KMS-11 (cell line): ENCODE measurements at regions not wholly inside any gene's neighbourhood (a gene's known extent, or its start where the extent isn't known, plus 50 kb on each side); places are given as distances from the start of the nearest gene placed in this dataset.

Experiments used
- H2AFZ ChIP-seq: fragments of 200-600 bp; sonication (generic); 2 replicates; pipeline ENCODE4 v1.6.1; 2016; ENCODE audit warnings: antibody characterized with exemption, mixed run types, low read depth
- H3K27ac ChIP-seq: fragments of 200-600 bp; sonication (generic); 2 replicates; pipeline ENCODE4 v1.6.1; 2016; ENCODE audit warnings: mild to moderate bottlenecking, mixed run types
- H3K27me3 ChIP-seq: fragments of 200-600 bp; sonication (generic); 2 replicates; pipeline ENCODE4 v1.6.1; 2017; ENCODE audit warnings: mild to moderate bottlenecking, low read depth, mixed run types, moderate library complexity; ENCODE audit not compliant: insufficient read depth
- H3K36me3 ChIP-seq: fragments of 200-600 bp; sonication (generic); 2 replicates; pipeline ENCODE4 v1.6.1; 2017; ENCODE audit warnings: mild to moderate bottlenecking, mixed run types; ENCODE audit not compliant: insufficient read depth
- H3K4me1 ChIP-seq: fragments of 200-600 bp; sonication (generic); 2 replicates; pipeline ENCODE4 v1.6.1; 2016; ENCODE audit warnings: mild to moderate bottlenecking, low read depth, mixed run types; ENCODE audit not compliant: poor library complexity, severe bottlenecking
- H3K4me2 ChIP-seq: fragments of 200-600 bp; sonication (generic); 2 replicates; pipeline ENCODE4 v1.7.0; 2016; ENCODE audit warnings: mild to moderate bottlenecking, mixed run types
- H3K4me3 ChIP-seq: fragments of 200-600 bp; sonication (generic); IDR thresholded peaks from 2 replicates; pipeline ENCODE4 v1.6.1; 2017; ENCODE audit warnings: low read depth, low read length, mixed read lengths; ENCODE audit not compliant: insufficient read depth
- H3K79me2 ChIP-seq: fragments of 200-600 bp; sonication (generic); 2 replicates; pipeline ENCODE4 v1.6.1; 2016; ENCODE audit warnings: low read depth, mixed run types; ENCODE audit not compliant: insufficient read depth
- H3K9ac ChIP-seq: fragments of 200-600 bp; sonication (generic); 2 replicates; pipeline ENCODE4 v1.6.1; 2016; ENCODE audit warnings: mild to moderate bottlenecking, mixed run types
- H4K20me1 ChIP-seq: fragments of 200-600 bp; sonication (generic); 2 replicates; pipeline ENCODE4 v1.6.1; 2016; ENCODE audit warnings: mild to moderate bottlenecking, mixed run types; ENCODE audit not compliant: insufficient read depth
- TF ChIP-seq, protein P1 (sequence below): fragments of 200-600 bp; sonication (generic); conservative IDR thresholded peaks from 2 replicates; pipeline ENCODE4 v1.6.1; 2017; ENCODE audit warnings: low read depth, mild to moderate bottlenecking, antibody characterized with exemption, low read length, moderate library complexity, mixed read lengths

- TF ChIP-seq, protein P1, sequence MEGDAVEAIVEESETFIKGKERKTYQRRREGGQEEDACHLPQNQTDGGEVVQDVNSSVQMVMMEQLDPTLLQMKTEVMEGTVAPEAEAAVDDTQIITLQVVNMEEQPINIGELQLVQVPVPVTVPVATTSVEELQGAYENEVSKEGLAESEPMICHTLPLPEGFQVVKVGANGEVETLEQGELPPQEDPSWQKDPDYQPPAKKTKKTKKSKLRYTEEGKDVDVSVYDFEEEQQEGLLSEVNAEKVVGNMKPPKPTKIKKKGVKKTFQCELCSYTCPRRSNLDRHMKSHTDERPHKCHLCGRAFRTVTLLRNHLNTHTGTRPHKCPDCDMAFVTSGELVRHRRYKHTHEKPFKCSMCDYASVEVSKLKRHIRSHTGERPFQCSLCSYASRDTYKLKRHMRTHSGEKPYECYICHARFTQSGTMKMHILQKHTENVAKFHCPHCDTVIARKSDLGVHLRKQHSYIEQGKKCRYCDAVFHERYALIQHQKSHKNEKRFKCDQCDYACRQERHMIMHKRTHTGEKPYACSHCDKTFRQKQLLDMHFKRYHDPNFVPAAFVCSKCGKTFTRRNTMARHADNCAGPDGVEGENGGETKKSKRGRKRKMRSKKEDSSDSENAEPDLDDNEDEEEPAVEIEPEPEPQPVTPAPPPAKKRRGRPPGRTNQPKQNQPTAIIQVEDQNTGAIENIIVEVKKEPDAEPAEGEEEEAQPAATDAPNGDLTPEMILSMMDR: no peak
- Histone ChIP-seq H3K27me3 (no peaks in the 10 kb centered on the region), H3K9ac (no peak overlapping the region), H3K4me2 (no peak overlapping the region), H4K20me1 (no peaks in the 10 kb centered on the region), H3K36me3 (no peaks in the 10 kb centered on the region), H3K27ac (no peak overlapping the region), H3K4me1 (no peaks in the 10 kb centered on the region), H2AFZ (no peak overlapping the region), H3K4me3 (no peak overlapping the region), H3K79me2 (no peaks in the 10 kb centered on the region)
Measured at GRCh38 chr12:107369006-107369405, 275.7 kb upstream of the CRY1 start.

GRCh38 chr12:107369679-107370078, 276.3 kb upstream of the CRY1 start:
- TF ChIP-seq, protein P1: no peak
- Histone ChIP-seq H3K79me2 (no peaks in the 10 kb centered on the region), H3K4me2 (no peak overlapping the region), H2AFZ (no peak overlapping the region), H3K36me3 (no peaks in the 10 kb centered on the region), H3K4me1 (no peaks in the 10 kb centered on the region), H4K20me1 (no peaks in the 10 kb centered on the region), H3K9ac (no peak overlapping the region), H3K27ac (no peak overlapping the region), H3K4me3 (no peak overlapping the region), H3K27me3 (no peaks in the 10 kb centered on the region)

DNA sequence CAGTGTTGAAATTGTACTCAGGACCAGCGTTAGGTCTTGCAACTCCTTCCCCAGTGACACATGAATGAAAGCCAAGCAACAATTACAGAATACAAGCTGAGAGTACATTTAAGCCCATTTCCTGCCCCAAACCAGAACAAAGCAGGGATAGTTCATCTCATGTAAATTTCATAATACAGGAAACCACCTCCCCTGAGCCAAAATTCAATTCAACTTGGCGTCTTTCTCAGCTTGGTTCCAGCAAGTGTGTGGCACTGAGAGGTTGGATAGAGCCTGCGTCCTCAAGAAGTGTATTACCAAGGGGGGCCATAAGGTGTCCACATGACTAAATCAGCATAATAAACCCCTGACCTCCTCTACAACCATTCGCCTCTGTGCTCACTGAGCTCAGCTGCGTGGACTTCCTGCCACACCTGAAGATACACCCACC, 278.9 kb upstream of the CRY1 start:
- Histone ChIP-seq H3K4me1 (no peaks in the 10 kb centered on the region), H3K4me2 (no peak overlapping the region), H3K79me2 (no peaks in the 10 kb centered on the region), H4K20me1 (no peaks in the 10 kb centered on the region), H2AFZ (no peak overlapping the region), H3K9ac (no peak overlapping the region), H3K27ac (no peak overlapping the region), H3K4me3 (no peak overlapping the region), H3K27me3 (no peaks in the 10 kb centered on the region), H3K36me3 (no peaks in the 10 kb centered on the region)
- TF ChIP-seq, protein P1: no peak

DNA sequence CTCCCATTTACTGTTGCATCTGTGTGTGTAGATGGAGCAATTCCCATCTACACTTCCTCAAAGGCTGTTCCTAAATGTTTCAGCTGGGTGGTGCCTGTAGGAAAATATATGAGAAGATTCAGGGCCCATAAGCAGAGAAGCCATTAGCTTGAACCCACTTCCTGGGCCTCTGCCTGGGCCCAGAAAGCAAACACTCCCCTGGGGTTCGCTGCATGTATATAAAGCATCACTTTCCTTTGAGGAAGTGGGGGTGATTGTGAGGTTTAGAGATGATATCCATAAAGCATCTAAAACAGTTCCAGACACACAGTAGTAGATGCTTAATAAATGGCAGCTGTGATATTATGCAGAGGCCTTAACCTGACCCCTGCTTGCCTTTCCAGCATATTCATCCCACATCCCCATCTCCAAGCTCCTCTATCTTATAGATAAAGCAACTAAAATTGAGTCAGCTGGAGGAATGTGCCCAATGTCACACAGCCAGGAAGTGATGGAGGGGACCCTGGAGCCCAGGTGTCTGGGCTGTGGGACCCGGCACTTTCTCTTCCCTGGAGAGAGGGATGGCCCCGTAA, 280.0 kb upstream of the CRY1 start:
- H3K27me3 ChIP-seq: no peaks in the 10 kb centered on the region
- H4K20me1 ChIP-seq: no peaks in the 10 kb centered on the region
- H3K9ac ChIP-seq: no peak overlapping the region
- H3K36me3 ChIP-seq: no peaks in the 10 kb centered on the region
- H2AFZ ChIP-seq: no peak overlapping the region
- H3K79me2 ChIP-seq: no peaks in the 10 kb centered on the region
- no peak overlapping the region for H3K27ac ChIP-seq
- H3K4me2 ChIP-seq: no peak overlapping the region
- no peak overlapping the region for H3K4me3 ChIP-seq
- no peaks in the 10 kb centered on the region for H3K4me1 ChIP-seq
- TF ChIP-seq, protein P1: no peak
